OCI-LY1 (cell line): ENCODE measurements at regions not wholly inside any gene's neighbourhood (a gene's known extent, or its start where the extent isn't known, plus 50 kb on each side); places are given as distances from the start of the nearest gene placed in this dataset.

ENCODE experiments used
- H2AFZ ChIP-seq: fragments of 200-600 bp; sonication (generic), shearing (Covaris generic); 2 replicates; pipeline ENCODE4 v1.6.0; 2014; ENCODE audit warnings: antibody characterized with exemption, mild to moderate bottlenecking, low read length
- H3F3A ChIP-seq: fragments of 200-600 bp; sonication (generic), shearing (Covaris generic); 2 replicates; pipeline ENCODE4 v1.6.0; 2014; ENCODE audit warnings: mild to moderate bottlenecking, antibody characterized with exemption, low read length, moderate library complexity; ENCODE audit not compliant: insufficient read depth
- H3K27ac ChIP-seq: fragments of 200-600 bp; sonication (generic); 2 replicates; pipeline ENCODE4 v1.5.1; 2014; ENCODE audit warnings: low read length, mixed run types, mild to moderate bottlenecking, low read depth; ENCODE audit not compliant: poor library complexity, severe bottlenecking
- H3K27me3 ChIP-seq: fragments of 200-600 bp; sonication (generic); 2 replicates; pipeline ENCODE4 v1.6.0; 2014; ENCODE audit warnings: antibody characterized with exemption, mild to moderate bottlenecking, low read length, moderate library complexity; ENCODE audit not compliant: insufficient read depth
- H3K36me3 ChIP-seq: fragments of 200-600 bp; sonication (generic); 2 replicates; pipeline ENCODE4 v1.6.1; 2014; ENCODE audit warnings: mild to moderate bottlenecking, antibody characterized with exemption, low read length, moderate library complexity, mixed read lengths; ENCODE audit not compliant: insufficient read depth
- H3K4me1 ChIP-seq: fragments of 200-600 bp; sonication (generic); 2 replicates; pipeline ENCODE4 v1.5.1; 2014; ENCODE audit warnings: mild to moderate bottlenecking, low read length, moderate library complexity; ENCODE audit not compliant: insufficient read depth, severe bottlenecking
- H3K4me2 ChIP-seq: fragments of 200-600 bp; sonication (generic), shearing (Covaris generic); 2 replicates; pipeline ENCODE4 v1.6.1; 2014; ENCODE audit warnings: low read length
- H3K4me3 ChIP-seq: fragments of 200-600 bp; sonication (generic); 2 replicates; pipeline ENCODE4 v1.5.1; 2014; ENCODE audit warnings: low read length, low read depth, mild to moderate bottlenecking, mixed read lengths; ENCODE audit not compliant: poor library complexity, severe bottlenecking
- H3K79me2 ChIP-seq: fragments of 200-600 bp; shearing (Covaris generic); 2 replicates; pipeline ENCODE4 v1.6.1; 2016; ENCODE audit warnings: mixed run types, low read length, mixed read lengths; ENCODE audit not compliant: insufficient read depth
- H3K9ac ChIP-seq: fragments of 200-600 bp; sonication (generic), shearing (Covaris generic); 2 replicates; pipeline ENCODE4 v1.6.1; 2014; ENCODE audit warnings: mild to moderate bottlenecking, low read length, mixed read lengths
- H3K9me2 ChIP-seq: fragments of 200-600 bp; sonication (generic), shearing (Covaris generic); 2 replicates; pipeline ENCODE4 v1.6.1; 2014; ENCODE audit warnings: low read depth, mild to moderate bottlenecking, low read length, mixed read lengths
- H3K9me3 ChIP-seq: fragments of 200-600 bp; shearing (Covaris generic); 2 replicates; pipeline ENCODE4 v1.6.1; 2014; ENCODE audit warnings: low read length, mixed read lengths
- H4K20me1 ChIP-seq: fragments of 200-600 bp; sonication (generic), shearing (Covaris generic); 2 replicates; pipeline ENCODE4 v1.6.0; 2016; ENCODE audit warnings: mild to moderate bottlenecking, low read length; ENCODE audit not compliant: insufficient read depth
- CTCF ChIP-seq: fragments of 200-600 bp; sonication (generic), shearing (Covaris generic); IDR thresholded peaks from 2 replicates; pipeline ENCODE4 v1.5.1; 2017; ENCODE audit warnings: mild to moderate bottlenecking, antibody characterized with exemption, low read length, moderate library complexity, mixed read lengths
- EZH2 ChIP-seq: fragments of 200-600 bp; sonication (generic), shearing (Covaris generic); IDR thresholded peaks from 2 replicates; pipeline ENCODE4 v1.8.0; 2017; ENCODE audit warnings: borderline replicate concordance, mixed run types, mild to moderate bottlenecking, antibody characterized with exemption, low read length, moderate library complexity, mixed read lengths

GRCh38 chrX:16304751-16305150 lies 137.5 kb downstream of the MAGEB17 start:
- TF ChIP-seq EZH2 (no peak), CTCF (no peak)
- no peak overlapping the region for H3K27ac ChIP-seq

GRCh38 chrX:16305187-16305586 lies 137.9 kb downstream of the MAGEB17 start:
- Histone ChIP-seq H3K36me3 (no peaks in the 10 kb centered on the region), H3K4me2 (no peak overlapping the region), H3K27me3 (no peaks in the 10 kb centered on the region), H3F3A (no peaks in the 10 kb centered on the region), H4K20me1 (no peaks in the 10 kb centered on the region), H3K79me2 (no peaks in the 10 kb centered on the region), H3K9me3 (no peaks in the 10 kb centered on the region), H3K9me2 (no peaks in the 10 kb centered on the region), H2AFZ (no peak overlapping the region), H3K27ac (no peak overlapping the region), H3K4me3 (no peak overlapping the region), H3K9ac (no peak overlapping the region), H3K4me1 (no peaks in the 10 kb centered on the region)
- TF ChIP-seq EZH2 (no peak), CTCF (no peak)

More at GRCh38 chrX:16304751-16305150, 137.5 kb downstream of the MAGEB17 start:
- Histone ChIP-seq H3K9me2 (no peaks in the 10 kb centered on the region), H3K4me3 (no peak overlapping the region), H3K27me3 (no peaks in the 10 kb centered on the region), H3K36me3 (no peaks in the 10 kb centered on the region), H3K79me2 (no peaks in the 10 kb centered on the region), H3K4me2 (no peak overlapping the region), H3K9me3 (no peaks in the 10 kb centered on the region), H4K20me1 (no peaks in the 10 kb centered on the region), H2AFZ (no peak overlapping the region), H3K9ac (no peak overlapping the region), H3K4me1 (no peaks in the 10 kb centered on the region), H3F3A (no peaks in the 10 kb centered on the region)

- no peaks in the 10 kb centered on the region for H3K36me3 ChIP-seq
- H3K79me2 ChIP-seq, result no peaks in the 10 kb centered on the region
- H3K27ac ChIP-seq, result no peak overlapping the region
- H3K9me3 ChIP-seq, result no peaks in the 10 kb centered on the region
- no peaks in the 10 kb centered on the region for H3K4me1 ChIP-seq
- no peak overlapping the region for H3K4me3 ChIP-seq
- H3K4me2 ChIP-seq, result no peak overlapping the region
- H3K9me2 ChIP-seq, result no peaks in the 10 kb centered on the region
- H2AFZ ChIP-seq, result no peak overlapping the region
- no peaks in the 10 kb centered on the region for H3K27me3 ChIP-seq
- no peak for TF ChIP-seq EZH2
- TF ChIP-seq CTCF, result no peak
- H3F3A ChIP-seq, result no peaks in the 10 kb centered on the region
- H3K9ac ChIP-seq, result no peak overlapping the region
- H4K20me1 ChIP-seq, result no peaks in the 10 kb centered on the region
Observed at GRCh38 chrX:16307950-16308349, 140.7 kb downstream of the MAGEB17 start.
